ENCODE measurements at regions not wholly inside any gene's neighbourhood (a gene's known extent, or its start where the extent isn't known, plus 50 kb on each side); places are given as distances from the start of the nearest gene placed in this dataset.

- intact Hi-C loops (cut with micrococcal nuclease; ENCODE audit: unreplicated experiment): no loop called here
- no TSS peak for BruUV-seq (replicated peaks)
- H3K27ac Mint-ChIP-seq (ENCODE audit: unreplicated experiment): no peak overlapping the region
- no peak for TF ChIP-seq CTCF (IDR thresholded peaks at IDR 0.05; ENCODE audit: insufficient read depth in 1 of 2, low read depth in 1 of 2, low read length in 1 of 2, severe bottlenecking in 1 of 2, unreplicated experiment in 1 of 2)
- Histone ChIP-seq H3K27me3 (replicated peaks; ENCODE audit: control insufficient read depth, insufficient read depth, low read length) (no peaks in the 10 kb centered on the region), H3K9me3 (no peaks in the 10 kb centered on the region), H3K36me3 (ENCODE audit: control insufficient read depth, insufficient read depth, low read length) (no peaks in the 10 kb centered on the region), H3K4me1 (no peaks in the 10 kb centered on the region), H3K4me3 (ENCODE audit: low read depth, low read length) (no peak overlapping the region)
- no peak overlapping the region for H3K4me3 Mint-ChIP-seq (ENCODE audit: unreplicated experiment)
- H3K36me3 Mint-ChIP-seq (ENCODE audit: insufficient read depth, unreplicated experiment): no peaks in the 10 kb centered on the region
- no peaks in the 10 kb centered on the region for H3K9me3 Mint-ChIP-seq (ENCODE audit: unreplicated experiment)
- H3K4me1 Mint-ChIP-seq (ENCODE audit: low read depth, unreplicated experiment): no peaks in the 10 kb centered on the region
- peaks cover 5% of the 10 kb centered on the region for H3K27me3 Mint-ChIP-seq (ENCODE audit: insufficient read depth, unreplicated experiment)
- POLR2A ChIA-PET: no interaction called here
- no peak for DNase-seq
- CTCF ChIA-PET: no interaction called here
These were observed 197.2 kb upstream of the RGMB start for GRCh38 chr5:98576275-98576674.

- Mint-ChIP-seq H3K27me3 (ENCODE audit: insufficient read depth, unreplicated experiment) (peaks cover 5% of the 10 kb centered on the region), H3K27ac (ENCODE audit: unreplicated experiment) (no peak overlapping the region), H3K4me1 (ENCODE audit: low read depth, unreplicated experiment) (no peaks in the 10 kb centered on the region), H3K9me3 (ENCODE audit: unreplicated experiment) (no peaks in the 10 kb centered on the region), H3K36me3 (ENCODE audit: insufficient read depth, unreplicated experiment) (no peaks in the 10 kb centered on the region), H3K4me3 (ENCODE audit: unreplicated experiment) (no peak overlapping the region)
- H3K9me3 ChIP-seq: no peaks in the 10 kb centered on the region
- intact Hi-C loops (cut with micrococcal nuclease; ENCODE audit: unreplicated experiment): no loop called here
- H3K4me3 ChIP-seq (ENCODE audit: low read depth, low read length): no peak overlapping the region
- POLR2A ChIA-PET: no interaction called here
- CTCF ChIA-PET: no interaction called here
- no peaks in the 10 kb centered on the region for H3K4me1 ChIP-seq
- no peaks in the 10 kb centered on the region for H3K36me3 ChIP-seq (ENCODE audit: control insufficient read depth, insufficient read depth, low read length)
- no peak for TF ChIP-seq CTCF (IDR thresholded peaks at IDR 0.05; ENCODE audit: insufficient read depth in 1 of 2, low read depth in 1 of 2, low read length in 1 of 2, severe bottlenecking in 1 of 2, unreplicated experiment in 1 of 2)
- H3K27me3 ChIP-seq (replicated peaks; ENCODE audit: control insufficient read depth, insufficient read depth, low read length): no peaks in the 10 kb centered on the region
- no TSS peak for BruUV-seq (replicated peaks)
- DNase-seq: no peak
These were observed 195.0 kb upstream of the RGMB start for GRCh38 chr5:98578438-98578837.

GRCh38 chr5:98581112-98581997, 192.1 kb upstream of the RGMB start:
- no peaks in the 10 kb centered on the region for H3K36me3 ChIP-seq (ENCODE audit: control insufficient read depth, insufficient read depth, low read length)
- no peak overlapping the region for H3K4me3 ChIP-seq (ENCODE audit: low read depth, low read length)
- TF ChIP-seq CTCF (IDR thresholded peaks at IDR 0.05; ENCODE audit: insufficient read depth in 1 of 2, low read depth in 1 of 2, low read length in 1 of 2, severe bottlenecking in 1 of 2, unreplicated experiment in 1 of 2): no peak
- no TSS peak for BruUV-seq (replicated peaks)
- ChIA-PET CTCF (no interaction called here), POLR2A (no interaction called here)
- no peaks in the 10 kb centered on the region for H3K27me3 ChIP-seq (replicated peaks; ENCODE audit: control insufficient read depth, insufficient read depth, low read length)
- no peaks in the 10 kb centered on the region for H3K4me1 Mint-ChIP-seq (ENCODE audit: low read depth, unreplicated experiment)
- no peak overlapping the region for H3K4me3 Mint-ChIP-seq (ENCODE audit: unreplicated experiment)
- H3K9me3 ChIP-seq: no peaks in the 10 kb centered on the region
- H3K27me3 Mint-ChIP-seq (ENCODE audit: insufficient read depth, unreplicated experiment): peaks cover 5% of the 10 kb centered on the region
- DNase-seq: no peak
- no peaks in the 10 kb centered on the region for H3K36me3 Mint-ChIP-seq (ENCODE audit: insufficient read depth, unreplicated experiment)
- no peaks in the 10 kb centered on the region for H3K9me3 Mint-ChIP-seq (ENCODE audit: unreplicated experiment)
- no peak overlapping the region for H3K27ac Mint-ChIP-seq (ENCODE audit: unreplicated experiment)
- H3K4me1 ChIP-seq: no peaks in the 10 kb centered on the region
- intact Hi-C loops (cut with micrococcal nuclease; ENCODE audit: unreplicated experiment): no loop called here
